ENCODE measurements at regions not wholly inside any gene's neighbourhood (a gene's known extent, or its start where the extent isn't known, plus 50 kb on each side); places are given as distances from the start of the nearest gene placed in this dataset.
A peak's percentile ranks its signal among the peaks of the same experiment; 100 is the strongest.

- TF ChIP-seq PRDM6 (tag by site-specific recombination; IDR thresholded peaks at IDR 0.05) (0 out of 2 replicates have a peak, but pooled peaks have one; percentile 29), ZNF394 (tag by site-specific recombination; IDR thresholded peaks at IDR 0.05; ENCODE audit: borderline replicate concordance) (no peak), HOXD13 (CRISPR knock-in tag; IDR thresholded peaks at IDR 0.05; ENCODE audit: borderline replicate concordance) (no peak), ZNF830 (tag by site-specific recombination; IDR thresholded peaks at IDR 0.05; ENCODE audit: low read depth) (no peak), ZNF670 (tag by site-specific recombination; IDR thresholded peaks at IDR 0.05; ENCODE audit: low read depth) (no peak)
Measured at GRCh38 chr5:106959387-106959786, 711.4 kb downstream of the EFNA5 start (continued).

GRCh38 chr5:106957336-106957735, 713.4 kb downstream of the EFNA5 start:
- no peaks in the 10 kb centered on the region for H3K36me3 ChIP-seq (ENCODE audit: control insufficient read depth in 2 of 2, insufficient read depth in 1 of 2, low read length in 2 of 2)
- POLR2A ChIA-PET, result no interaction called here
- CTCF ChIA-PET, result interaction anchor here (1.8 kb wide), 1 partner anchor 290 kb away, joined by 4 read pairs; no protein-coding TSS in a partner anchor
- no peaks in the 10 kb centered on the region for H3K4me1 ChIP-seq (ENCODE audit: control insufficient read depth, insufficient read depth, low read length)
- H3K27ac ChIP-seq (ENCODE audit: extremely low read depth, low read depth, low read length), result no peak overlapping the region
- no peaks in the 10 kb centered on the region for H3K9me3 ChIP-seq (ENCODE audit: control insufficient read depth, insufficient read depth, low read depth, low read length)
- H3K4me3 ChIP-seq (ENCODE audit: low read depth, low read length), result no peak overlapping the region
- no peak for TF ChIP-seq KLF17 (tag by site-specific recombination; IDR thresholded peaks at IDR 0.05)
- no peak for TF ChIP-seq ZFHX2 (tag by site-specific recombination; conservative IDR thresholded peaks at IDR 0.05)
- peak; percentile 44; the same call in 1 of the 2 replicates for TF ChIP-seq SCRT2 (tag by site-specific recombination; IDR thresholded peaks at IDR 0.05)
- no peak for TF ChIP-seq MEIS1 (CRISPR knock-in tag; IDR thresholded peaks at IDR 0.05; ENCODE audit: borderline replicate concordance)
- no peak for TF ChIP-seq SCRT1 (tag by site-specific recombination; IDR thresholded peaks at IDR 0.05; ENCODE audit: borderline replicate concordance)
- no peak for TF ChIP-seq ZNF610 (tag by site-specific recombination; IDR thresholded peaks at IDR 0.05; ENCODE audit: borderline replicate concordance)
- no peak for TF ChIP-seq ZNF362 (tag by site-specific recombination; IDR thresholded peaks at IDR 0.05)

GRCh38 chr5:106956886-106957285, 713.9 kb downstream of the EFNA5 start:
- Histone ChIP-seq H3K4me1 (ENCODE audit: control insufficient read depth, insufficient read depth, low read length) (no peaks in the 10 kb centered on the region), H3K4me3 (ENCODE audit: low read depth, low read length) (no peak overlapping the region), H3K9me3 (ENCODE audit: control insufficient read depth, insufficient read depth, low read depth, low read length) (no peaks in the 10 kb centered on the region), H3K27ac (ENCODE audit: extremely low read depth, low read depth, low read length) (no peak overlapping the region), H3K36me3 (ENCODE audit: control insufficient read depth in 2 of 2, insufficient read depth in 1 of 2, low read length in 2 of 2) (no peaks in the 10 kb centered on the region)
- POLR2A ChIA-PET, result no interaction called here
- CTCF ChIA-PET, result interaction anchor here (1.8 kb wide), 1 partner anchor 291 kb away, joined by 4 read pairs; no protein-coding TSS in a partner anchor
- TF ChIP-seq ZNF26 (tag by site-specific recombination; IDR thresholded peaks at IDR 0.05) (no peak), ZFHX2 (tag by site-specific recombination; conservative IDR thresholded peaks at IDR 0.05) (no peak), TCF7L2 (IDR thresholded peaks at IDR 0.05; ENCODE audit: borderline replicate concordance, low read depth, low read length) (no peak), HOXC10 (CRISPR knock-in tag; IDR thresholded peaks at IDR 0.05) (no peak)

Measured in HEK293 (cell line).